ENCODE measurements at regions not wholly inside any gene's neighbourhood (a gene's known extent, or its start where the extent isn't known, plus 50 kb on each side); places are given as distances from the start of the nearest gene placed in this dataset.
A peak's percentile ranks its signal among the peaks of the same experiment; 100 is the strongest.

DNA sequence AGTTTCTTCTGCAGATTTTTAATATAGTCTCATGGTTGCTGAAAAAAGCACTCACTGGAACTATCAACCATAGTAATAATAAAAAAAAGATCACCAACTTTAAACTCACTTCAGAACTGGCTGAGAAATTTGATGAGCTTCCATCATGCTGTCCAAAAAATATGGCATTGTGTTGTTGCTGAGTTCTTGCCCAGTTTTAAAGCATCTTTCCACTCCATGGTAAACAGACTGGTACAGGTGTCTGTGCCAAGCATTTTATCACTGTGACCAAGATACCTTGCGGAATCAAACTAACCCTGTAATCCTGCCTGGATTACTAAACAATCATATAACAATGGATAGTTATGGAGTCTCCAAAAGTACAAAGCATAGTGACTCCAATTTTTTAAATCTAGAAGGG, 360.3 kb upstream of the NOCT start:
- Histone ChIP-seq H3K4me1 (ENCODE audit: control insufficient read depth, extremely low read depth, insufficient read depth, low read length) (no peaks in the 10 kb centered on the region), H4K20me1 (ENCODE audit: control insufficient read depth, extremely low read depth, insufficient read depth, low read length) (no peaks in the 10 kb centered on the region), H3K9ac (ENCODE audit: control insufficient read depth, extremely low read depth, insufficient read depth, low read length) (no peak overlapping the region), H3K4me3 (ENCODE audit: control insufficient read depth in 2 of 3, extremely low read depth in 1 of 3, insufficient read depth in 2 of 3, low read depth in 1 of 3, low read length in 3 of 3) (no peak overlapping the region), H3K4me2 (ENCODE audit: control insufficient read depth, extremely low read depth, insufficient read depth, low read depth, low read length) (no peak overlapping the region), H3K27me3 (ENCODE audit: control insufficient read depth, extremely low read depth, insufficient read depth, low read length) (no peaks in the 10 kb centered on the region), H3K9me1 (ENCODE audit: control insufficient read depth, extremely low read depth, insufficient read depth, low read length) (no peaks in the 10 kb centered on the region), H2AFZ (ENCODE audit: control insufficient read depth, low read length) (no peak overlapping the region), H3K27ac (ENCODE audit: control insufficient read depth, insufficient read depth, low read length) (no peak overlapping the region), H3K9me3 (ENCODE audit: control insufficient read depth, low read depth, low read length) (no peaks in the 10 kb centered on the region), H3K79me2 (ENCODE audit: control insufficient read depth, insufficient read depth, low read length) (no peaks in the 10 kb centered on the region), H3K36me3 (ENCODE audit: control insufficient read depth in 2 of 2, extremely low read depth in 1 of 2, insufficient read depth in 2 of 2, low read length in 2 of 2) (no peaks in the 10 kb centered on the region)
- DNase-seq (ENCODE audit: low read depth, low spot score) (no peak), FAIRE-seq (no peak)
- TF ChIP-seq, protein P1, sequence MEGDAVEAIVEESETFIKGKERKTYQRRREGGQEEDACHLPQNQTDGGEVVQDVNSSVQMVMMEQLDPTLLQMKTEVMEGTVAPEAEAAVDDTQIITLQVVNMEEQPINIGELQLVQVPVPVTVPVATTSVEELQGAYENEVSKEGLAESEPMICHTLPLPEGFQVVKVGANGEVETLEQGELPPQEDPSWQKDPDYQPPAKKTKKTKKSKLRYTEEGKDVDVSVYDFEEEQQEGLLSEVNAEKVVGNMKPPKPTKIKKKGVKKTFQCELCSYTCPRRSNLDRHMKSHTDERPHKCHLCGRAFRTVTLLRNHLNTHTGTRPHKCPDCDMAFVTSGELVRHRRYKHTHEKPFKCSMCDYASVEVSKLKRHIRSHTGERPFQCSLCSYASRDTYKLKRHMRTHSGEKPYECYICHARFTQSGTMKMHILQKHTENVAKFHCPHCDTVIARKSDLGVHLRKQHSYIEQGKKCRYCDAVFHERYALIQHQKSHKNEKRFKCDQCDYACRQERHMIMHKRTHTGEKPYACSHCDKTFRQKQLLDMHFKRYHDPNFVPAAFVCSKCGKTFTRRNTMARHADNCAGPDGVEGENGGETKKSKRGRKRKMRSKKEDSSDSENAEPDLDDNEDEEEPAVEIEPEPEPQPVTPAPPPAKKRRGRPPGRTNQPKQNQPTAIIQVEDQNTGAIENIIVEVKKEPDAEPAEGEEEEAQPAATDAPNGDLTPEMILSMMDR (optimal IDR thresholded peaks at IDR 0.05 in 1 of 3, IDR thresholded peaks at IDR 0.05 in 1 of 3, conservative IDR thresholded peaks at IDR 0.05 in 1 of 3; ENCODE audit: extremely low read depth in 1 of 3, insufficient read depth in 2 of 3, low read length in 3 of 3) = no peak
- no peak for TF ChIP-seq EZH2 (IDR thresholded peaks at IDR 0.05; ENCODE audit: low read length)
- dilution Hi-C loops (cut with MboI; ENCODE audit: extremely low pct_ligation_motif_present, low sequenced_read_pairs) = no loop called here

DNA sequence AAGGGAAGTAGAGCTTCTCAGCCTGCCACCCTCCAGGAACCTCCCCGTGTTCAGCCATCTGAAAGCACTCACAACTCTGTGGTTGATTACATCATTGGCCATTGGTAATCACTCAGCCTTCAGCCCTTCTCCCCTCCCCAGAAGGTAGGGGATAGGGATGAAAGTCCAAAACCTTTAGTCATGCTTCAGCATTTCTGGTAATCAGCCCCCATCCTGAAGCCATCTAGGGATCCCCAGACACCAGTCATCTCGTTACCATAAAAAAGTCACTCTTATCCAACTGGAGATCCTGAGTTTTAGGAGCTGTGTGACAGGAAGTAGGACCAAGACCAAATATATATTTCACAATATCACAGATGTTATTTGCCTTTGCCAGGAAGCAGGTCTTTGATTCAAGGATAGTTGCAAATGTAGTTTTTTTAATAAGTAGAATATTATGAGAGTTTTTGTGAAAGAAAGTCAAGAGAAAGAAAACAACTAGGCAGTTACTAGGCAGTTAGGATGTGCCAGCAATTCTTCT, 364.6 kb upstream of the NOCT start:
- Histone ChIP-seq H2AFZ (ENCODE audit: control insufficient read depth, low read length) (no peak overlapping the region), H3K27ac (ENCODE audit: control insufficient read depth, insufficient read depth, low read length) (no peak overlapping the region), H3K9ac (ENCODE audit: control insufficient read depth, extremely low read depth, insufficient read depth, low read length) (no peak overlapping the region), H4K20me1 (ENCODE audit: control insufficient read depth, extremely low read depth, insufficient read depth, low read length) (no peaks in the 10 kb centered on the region), H3K36me3 (ENCODE audit: control insufficient read depth in 2 of 2, extremely low read depth in 1 of 2, insufficient read depth in 2 of 2, low read length in 2 of 2) (no peaks in the 10 kb centered on the region), H3K4me2 (ENCODE audit: control insufficient read depth, extremely low read depth, insufficient read depth, low read depth, low read length) (no peak overlapping the region), H3K9me3 (ENCODE audit: control insufficient read depth, low read depth, low read length) (no peaks in the 10 kb centered on the region), H3K4me3 (ENCODE audit: control insufficient read depth in 2 of 3, extremely low read depth in 1 of 3, insufficient read depth in 2 of 3, low read depth in 1 of 3, low read length in 3 of 3) (no peak overlapping the region), H3K9me1 (ENCODE audit: control insufficient read depth, extremely low read depth, insufficient read depth, low read length) (no peaks in the 10 kb centered on the region), H3K79me2 (ENCODE audit: control insufficient read depth, insufficient read depth, low read length) (no peaks in the 10 kb centered on the region), H3K27me3 (ENCODE audit: control insufficient read depth, extremely low read depth, insufficient read depth, low read length) (no peaks in the 10 kb centered on the region), H3K4me1 (ENCODE audit: control insufficient read depth, extremely low read depth, insufficient read depth, low read length) (no peaks in the 10 kb centered on the region)
- FAIRE-seq (peak; percentile 13), DNase-seq (ENCODE audit: low read depth, low spot score) (no peak)
- dilution Hi-C loops (cut with MboI; ENCODE audit: extremely low pct_ligation_motif_present, low sequenced_read_pairs) = no loop called here
- TF ChIP-seq, protein P1 (optimal IDR thresholded peaks at IDR 0.05 in 1 of 3, IDR thresholded peaks at IDR 0.05 in 1 of 3, conservative IDR thresholded peaks at IDR 0.05 in 1 of 3; ENCODE audit: extremely low read depth in 1 of 3, insufficient read depth in 2 of 3, low read length in 3 of 3) = no peak
- no peak for TF ChIP-seq EZH2 (IDR thresholded peaks at IDR 0.05; ENCODE audit: low read length)
